HG03135 (cell line): ENCODE measurements at regions not wholly inside any gene's neighbourhood (a gene's known extent, or its start where the extent isn't known, plus 50 kb on each side); places are given as distances from the start of the nearest gene placed in this dataset.
"Not testable (repeated sequence)": the region's sequence is repeated elsewhere in the genome, so short reads cannot be mapped to it uniquely, and the experiment has no call there.

Experiments used
- ATAC-seq: cut with Tn5 transposase; IDR thresholded peaks from one replicate; pipeline ENCODE4 v1.9.1; 2021; ENCODE audit warnings: mild to moderate bottlenecking, moderate library complexity; ENCODE audit not compliant: unreplicated experiment

- no peak for ATAC-seq
These were observed 429.3 kb upstream of the SULF2 start for GRCh38 chr20:48214601-48215000.

- ATAC-seq: not testable (repeated sequence)
These were observed 428.4 kb upstream of the SULF2 start for GRCh38 chr20:48213635-48214034.

- no peak for ATAC-seq
These were observed 427.7 kb upstream of the SULF2 start for GRCh38 chr20:48212806-48213509.

- ATAC-seq: no peak
These were observed 426.6 kb upstream of the SULF2 start for GRCh38 chr20:48211847-48212246.

- ATAC-seq: no peak
These were observed 426.0 kb upstream of the SULF2 start for GRCh38 chr20:48211238-48211637.

GRCh38 chr20:48210111-48211027, 425.1 kb upstream of the SULF2 start:
- no peak for ATAC-seq

GRCh38 chr20:48209102-48209501, 423.8 kb upstream of the SULF2 start:
- no peak for ATAC-seq

GRCh38 chr20:48208176-48208575, 422.9 kb upstream of the SULF2 start:
- no peak for ATAC-seq

- ATAC-seq: no peak
These were observed 422.2 kb upstream of the SULF2 start for GRCh38 chr20:48207505-48207904.

- no peak for ATAC-seq
These were observed 420.5 kb upstream of the SULF2 start for GRCh38 chr20:48205786-48206185.

- no peak for ATAC-seq
These were observed 420.1 kb upstream of the SULF2 start for GRCh38 chr20:48205281-48205782.

- ATAC-seq: no peak
These were observed 419.2 kb upstream of the SULF2 start for GRCh38 chr20:48204499-48204898.

GRCh38 chr20:48203252-48203651, 418.0 kb upstream of the SULF2 start:
- ATAC-seq: no peak

- ATAC-seq: no peak
These were observed 417.2 kb upstream of the SULF2 start for GRCh38 chr20:48202334-48203113.

GRCh38 chr20:48201885-48202284, 416.6 kb upstream of the SULF2 start:
- ATAC-seq: no peak

GRCh38 chr20:48201188-48201587, 415.9 kb upstream of the SULF2 start:
- ATAC-seq: no peak

GRCh38 chr20:48198929-48199451, 413.7 kb upstream of the SULF2 start:
- ATAC-seq: no peak

GRCh38 chr20:48197066-48197465, 411.8 kb upstream of the SULF2 start:
- no peak for ATAC-seq

GRCh38 chr20:48196486-48196885, 411.2 kb upstream of the SULF2 start:
- no peak for ATAC-seq

GRCh38 chr20:48196001-48196400, 410.7 kb upstream of the SULF2 start:
- no peak for ATAC-seq
